ENCODE measurements at regions not wholly inside any gene's neighbourhood (a gene's known extent, or its start where the extent isn't known, plus 50 kb on each side); places are given as distances from the start of the nearest gene placed in this dataset.

GRCh38 chr10:129193148-129193547 lies 273.9 kb upstream of the MGMT start:
- Histone ChIP-seq H4K20me1 (ENCODE audit: insufficient read depth, poor library complexity, severe bottlenecking) (no peaks in the 10 kb centered on the region), H3K36me3 (replicated peaks; ENCODE audit: insufficient read depth, low read depth) (no peaks in the 10 kb centered on the region), H3K9me3 (ENCODE audit: low read depth) (no peaks in the 10 kb centered on the region), H3K4me3 (no peak overlapping the region), H3K27me3 (no peaks in the 10 kb centered on the region), H3K4me2 (no peak overlapping the region), H3K9me2 (replicated peaks; ENCODE audit: insufficient read depth) (no peaks in the 10 kb centered on the region), H3K79me2 (no peaks in the 10 kb centered on the region), H3K4me1 (ENCODE audit: insufficient read depth) (no peaks in the 10 kb centered on the region), H3K27ac (no peak overlapping the region), H2AFZ (no peak overlapping the region)
- WGBS (ENCODE audit: low lambda C conversion rate, missing lambda C conversion rate): 76% methylated on average over 12 of the region's 12 CpGs
- DNase-seq (ENCODE audit: low spot score): no peak
- TF ChIP-seq CTCF (IDR thresholded peaks at IDR 0.05; ENCODE audit: poor library complexity) (no peak), EZH2phosphoT487 (IDR thresholded peaks at IDR 0.05; ENCODE audit: low read depth, severe bottlenecking, unreplicated experiment) (no peak), EZH2 (IDR thresholded peaks at IDR 0.05; ENCODE audit: borderline replicate concordance) (no peak)

GRCh38 chr10:129194181-129194870 lies 272.7 kb upstream of the MGMT start:
- H4K20me1 ChIP-seq (ENCODE audit: insufficient read depth, poor library complexity, severe bottlenecking): no peaks in the 10 kb centered on the region
- no peaks in the 10 kb centered on the region for H3K79me2 ChIP-seq
- WGBS (ENCODE audit: low lambda C conversion rate, missing lambda C conversion rate): 79% methylated on average over 3 of the region's 3 CpGs
- H3K27ac ChIP-seq: no peak overlapping the region
- no peak for DNase-seq (ENCODE audit: low spot score)
- H3K36me3 ChIP-seq (replicated peaks; ENCODE audit: insufficient read depth, low read depth): no peaks in the 10 kb centered on the region
- TF ChIP-seq EZH2phosphoT487 (IDR thresholded peaks at IDR 0.05; ENCODE audit: low read depth, severe bottlenecking, unreplicated experiment) (no peak), CTCF (IDR thresholded peaks at IDR 0.05; ENCODE audit: poor library complexity) (no peak), EZH2 (IDR thresholded peaks at IDR 0.05; ENCODE audit: borderline replicate concordance) (no peak)
- H3K4me3 ChIP-seq: no peak overlapping the region
- no peak overlapping the region for H3K4me2 ChIP-seq
- H3K27me3 ChIP-seq: no peaks in the 10 kb centered on the region
- no peak overlapping the region for H2AFZ ChIP-seq
- no peaks in the 10 kb centered on the region for H3K4me1 ChIP-seq (ENCODE audit: insufficient read depth)
- no peaks in the 10 kb centered on the region for H3K9me2 ChIP-seq (replicated peaks; ENCODE audit: insufficient read depth)
- H3K9me3 ChIP-seq (ENCODE audit: low read depth): no peaks in the 10 kb centered on the region

- Histone ChIP-seq H3K27ac (no peak overlapping the region), H3K27me3 (no peaks in the 10 kb centered on the region), H4K20me1 (ENCODE audit: insufficient read depth, poor library complexity, severe bottlenecking) (no peaks in the 10 kb centered on the region), H3K79me2 (no peaks in the 10 kb centered on the region), H3K4me1 (ENCODE audit: insufficient read depth) (no peaks in the 10 kb centered on the region), H3K4me3 (no peak overlapping the region), H3K9me3 (ENCODE audit: low read depth) (no peaks in the 10 kb centered on the region), H3K9me2 (replicated peaks; ENCODE audit: insufficient read depth) (no peaks in the 10 kb centered on the region), H2AFZ (no peak overlapping the region), H3K36me3 (replicated peaks; ENCODE audit: insufficient read depth, low read depth) (no peaks in the 10 kb centered on the region), H3K4me2 (no peak overlapping the region)
- no peak for DNase-seq (ENCODE audit: low spot score)
- TF ChIP-seq EZH2 (IDR thresholded peaks at IDR 0.05; ENCODE audit: borderline replicate concordance): no peak
- 44% methylated on average over 2 of the region's 2 CpGs for WGBS (ENCODE audit: low lambda C conversion rate, missing lambda C conversion rate)
Observed at GRCh38 chr10:129199826-129200225, 267.2 kb upstream of the MGMT start.

- Histone ChIP-seq H3K79me2 (no peaks in the 10 kb centered on the region), H3K27ac (no peak overlapping the region), H3K9me2 (replicated peaks; ENCODE audit: insufficient read depth) (no peaks in the 10 kb centered on the region), H3K9me3 (ENCODE audit: low read depth) (no peaks in the 10 kb centered on the region), H3K27me3 (no peaks in the 10 kb centered on the region), H4K20me1 (ENCODE audit: insufficient read depth, poor library complexity, severe bottlenecking) (no peaks in the 10 kb centered on the region), H3K4me2 (no peak overlapping the region), H3K4me1 (ENCODE audit: insufficient read depth) (no peaks in the 10 kb centered on the region), H3K36me3 (replicated peaks; ENCODE audit: insufficient read depth, low read depth) (no peaks in the 10 kb centered on the region), H3K4me3 (no peak overlapping the region), H2AFZ (no peak overlapping the region)
- TF ChIP-seq EZH2phosphoT487 (IDR thresholded peaks at IDR 0.05; ENCODE audit: low read depth, severe bottlenecking, unreplicated experiment) (no peak), EZH2 (IDR thresholded peaks at IDR 0.05; ENCODE audit: borderline replicate concordance) (no peak), CTCF (IDR thresholded peaks at IDR 0.05; ENCODE audit: poor library complexity) (no peak)
- 85% methylated on average over 5 of the region's 5 CpGs for WGBS (ENCODE audit: low lambda C conversion rate, missing lambda C conversion rate)
- no peak for DNase-seq (ENCODE audit: low spot score)
Observed at GRCh38 chr10:129203819-129204218, 263.2 kb upstream of the MGMT start.
